Activated naive CD4-positive, alpha-beta T cell treated with anti-CD3 and anti-CD28 coated beads, Interleukin-2, amount 10 ng/mL, durations not matched to agents 7 days and 5 days (primary cell): ENCODE measurements at regions not wholly inside any gene's neighbourhood (a gene's known extent, or its start where the extent isn't known, plus 50 kb on each side); places are given as distances from the start of the nearest gene placed in this dataset.

ENCODE experiments used
- CTCF ChIA-PET: fragments of 350-600 bp; sonication (Branson Sonifier 250); formaldehyde crosslinking; loops from one replicate; lab custom pipeline; 2021; ENCODE audit warnings: antibody characterized with exemption; lab: Charles Lee
- DNase-seq: peaks from one replicate; pipeline ENCODE4 v3.0.0-alpha.2; 2020
- H3K27ac Mint-ChIP-seq: one replicate; pipeline ENCODE4 v1.8.0; 2021; ENCODE audit warnings: mild to moderate bottlenecking, moderate library complexity, mixed read lengths
- H3K27me3 Mint-ChIP-seq: one replicate; pipeline ENCODE4 v1.8.0; 2021; ENCODE audit warnings: mild to moderate bottlenecking, mixed read lengths
- H3K36me3 Mint-ChIP-seq: one replicate; pipeline ENCODE4 v1.8.0; 2021; ENCODE audit warnings: mixed read lengths
- H3K4me1 Mint-ChIP-seq: one replicate; pipeline ENCODE4 v1.8.0; 2021; ENCODE audit warnings: mixed read lengths
- H3K4me3 Mint-ChIP-seq: one replicate; pipeline ENCODE4 v1.8.0; 2021; ENCODE audit warnings: mild to moderate bottlenecking, moderate library complexity, mixed read lengths
- H3K9me3 Mint-ChIP-seq: one replicate; pipeline ENCODE4 v1.8.0; 2021; ENCODE audit warnings: mixed read lengths

GRCh38 chr2:189255711-189256110 lies 76.2 kb upstream of the COL5A2 start:
- Mint-ChIP-seq H3K4me1 (no peaks in the 10 kb centered on the region), H3K27me3 (no peaks in the 10 kb centered on the region), H3K4me3 (no peak overlapping the region), H3K27ac (no peak overlapping the region), H3K9me3 (no peaks in the 10 kb centered on the region), H3K36me3 (no peaks in the 10 kb centered on the region)
- no peak for DNase-seq
- CTCF ChIA-PET = no interaction called here

GRCh38 chr2:189258616-189259365 lies 79.2 kb upstream of the COL5A2 start:
- H3K27ac Mint-ChIP-seq = no peak overlapping the region
- H3K9me3 Mint-ChIP-seq = no peaks in the 10 kb centered on the region
- no peaks in the 10 kb centered on the region for H3K27me3 Mint-ChIP-seq
- H3K4me1 Mint-ChIP-seq = no peaks in the 10 kb centered on the region
- no peak for DNase-seq
- H3K4me3 Mint-ChIP-seq = no peak overlapping the region
- CTCF ChIA-PET = no interaction called here
- no peaks in the 10 kb centered on the region for H3K36me3 Mint-ChIP-seq

GRCh38 chr2:189260361-189260814 lies 80.8 kb upstream of the COL5A2 start:
- Mint-ChIP-seq H3K27ac (no peak overlapping the region), H3K27me3 (no peaks in the 10 kb centered on the region), H3K9me3 (no peaks in the 10 kb centered on the region), H3K4me3 (no peak overlapping the region), H3K4me1 (no peaks in the 10 kb centered on the region), H3K36me3 (no peaks in the 10 kb centered on the region)
- DNase-seq = no peak
- CTCF ChIA-PET = no interaction called here

GRCh38 chr2:189261431-189261841 lies 81.9 kb upstream of the COL5A2 start:
- DNase-seq = no peak
- CTCF ChIA-PET = no interaction called here
- H3K36me3 Mint-ChIP-seq = no peaks in the 10 kb centered on the region
- H3K9me3 Mint-ChIP-seq = no peaks in the 10 kb centered on the region
- no peak overlapping the region for H3K27ac Mint-ChIP-seq
- H3K27me3 Mint-ChIP-seq = no peaks in the 10 kb centered on the region
- H3K4me1 Mint-ChIP-seq = no peaks in the 10 kb centered on the region
- no peak overlapping the region for H3K4me3 Mint-ChIP-seq

- CTCF ChIA-PET = no interaction called here
- Mint-ChIP-seq H3K9me3 (no peaks in the 10 kb centered on the region), H3K27me3 (no peaks in the 10 kb centered on the region), H3K4me3 (no peak overlapping the region), H3K36me3 (no peaks in the 10 kb centered on the region), H3K4me1 (no peaks in the 10 kb centered on the region), H3K27ac (no peak overlapping the region)
- DNase-seq = no peak
Measured at GRCh38 chr2:189261916-189262315, 82.4 kb upstream of the COL5A2 start.

- H3K27me3 Mint-ChIP-seq = no peaks in the 10 kb centered on the region
- H3K9me3 Mint-ChIP-seq = no peaks in the 10 kb centered on the region
- no peak overlapping the region for H3K27ac Mint-ChIP-seq
- CTCF ChIA-PET = no interaction called here
- no peaks in the 10 kb centered on the region for H3K36me3 Mint-ChIP-seq
- DNase-seq = no peak
- H3K4me3 Mint-ChIP-seq = no peak overlapping the region
- H3K4me1 Mint-ChIP-seq = no peaks in the 10 kb centered on the region
Measured at GRCh38 chr2:189265696-189266320, 86.2 kb upstream of the COL5A2 start.

- no peak overlapping the region for H3K27ac Mint-ChIP-seq
- H3K4me1 Mint-ChIP-seq = no peaks in the 10 kb centered on the region
- CTCF ChIA-PET = no interaction called here
- peaks cover 5% of the 10 kb centered on the region for H3K9me3 Mint-ChIP-seq
- no peak for DNase-seq
- H3K27me3 Mint-ChIP-seq = no peaks in the 10 kb centered on the region
- no peak overlapping the region for H3K4me3 Mint-ChIP-seq
- no peaks in the 10 kb centered on the region for H3K36me3 Mint-ChIP-seq
Measured at GRCh38 chr2:189267491-189267890, 87.9 kb upstream of the COL5A2 start.

GRCh38 chr2:189267925-189268579 lies 88.5 kb upstream of the COL5A2 start:
- no peaks in the 10 kb centered on the region for H3K36me3 Mint-ChIP-seq
- peaks cover 5% of the 10 kb centered on the region for H3K9me3 Mint-ChIP-seq
- no peak for DNase-seq
- no peak overlapping the region for H3K4me3 Mint-ChIP-seq
- H3K27ac Mint-ChIP-seq = no peak overlapping the region
- H3K4me1 Mint-ChIP-seq = no peaks in the 10 kb centered on the region
- CTCF ChIA-PET = no interaction called here
- no peaks in the 10 kb centered on the region for H3K27me3 Mint-ChIP-seq

- no peaks in the 10 kb centered on the region for H3K36me3 Mint-ChIP-seq
- no peaks in the 10 kb centered on the region for H3K27me3 Mint-ChIP-seq
- no peak for DNase-seq
- CTCF ChIA-PET = no interaction called here
- no peaks in the 10 kb centered on the region for H3K4me1 Mint-ChIP-seq
- H3K4me3 Mint-ChIP-seq = no peak overlapping the region
- no peak overlapping the region for H3K27ac Mint-ChIP-seq
- peaks cover 5% of the 10 kb centered on the region for H3K9me3 Mint-ChIP-seq
Measured at GRCh38 chr2:189268763-189269162, 89.2 kb upstream of the COL5A2 start.

- no peaks in the 10 kb centered on the region for H3K27me3 Mint-ChIP-seq
- no peak for DNase-seq
- no peaks in the 10 kb centered on the region for H3K36me3 Mint-ChIP-seq
- no peak overlapping the region for H3K4me3 Mint-ChIP-seq
- H3K27ac Mint-ChIP-seq = no peak overlapping the region
- CTCF ChIA-PET = no interaction called here
- H3K4me1 Mint-ChIP-seq = no peaks in the 10 kb centered on the region
- H3K9me3 Mint-ChIP-seq = peaks cover 5% of the 10 kb centered on the region
Measured at GRCh38 chr2:189273734-189274133, 94.2 kb upstream of the COL5A2 start.

- Mint-ChIP-seq H3K9me3 (peaks cover 5% of the 10 kb centered on the region), H3K27ac (no peak overlapping the region), H3K4me3 (no peak overlapping the region), H3K4me1 (no peaks in the 10 kb centered on the region), H3K36me3 (no peaks in the 10 kb centered on the region), H3K27me3 (no peaks in the 10 kb centered on the region)
- DNase-seq = no peak
- CTCF ChIA-PET = no interaction called here
Measured at GRCh38 chr2:189274361-189274760, 94.8 kb upstream of the COL5A2 start.

GRCh38 chr2:189276277-189276676 lies 96.7 kb upstream of the COL5A2 start:
- DNase-seq = no peak
- H3K4me3 Mint-ChIP-seq = no peak overlapping the region
- H3K27me3 Mint-ChIP-seq = no peaks in the 10 kb centered on the region
- H3K9me3 Mint-ChIP-seq = peaks cover 3% of the 10 kb centered on the region
- H3K36me3 Mint-ChIP-seq = no peaks in the 10 kb centered on the region
- H3K27ac Mint-ChIP-seq = no peak overlapping the region
- no peaks in the 10 kb centered on the region for H3K4me1 Mint-ChIP-seq
- CTCF ChIA-PET = no interaction called here

- Mint-ChIP-seq H3K27me3 (no peaks in the 10 kb centered on the region), H3K4me3 (no peak overlapping the region), H3K4me1 (no peaks in the 10 kb centered on the region), H3K9me3 (no peaks in the 10 kb centered on the region), H3K36me3 (no peaks in the 10 kb centered on the region), H3K27ac (no peak overlapping the region)
- DNase-seq = no peak
- CTCF ChIA-PET = no interaction called here
Measured at GRCh38 chr2:189281201-189281600, 101.6 kb upstream of the COL5A2 start.

- Mint-ChIP-seq H3K9me3 (peaks cover 3% of the 10 kb centered on the region), H3K27ac (no peak overlapping the region), H3K4me3 (no peak overlapping the region), H3K4me1 (peaks cover 5% of the 10 kb centered on the region), H3K27me3 (no peaks in the 10 kb centered on the region), H3K36me3 (no peaks in the 10 kb centered on the region)
- no peak for DNase-seq
- CTCF ChIA-PET = interaction anchor here (3.4 to 3.7 kb wide), 2 partner anchors 142 to 191 kb away, joined by 14 to 36 read pairs; no protein-coding TSS in a partner anchor
Measured at GRCh38 chr2:189285349-189285748, 105.8 kb upstream of the COL5A2 start.
